Right kidney (tissue), 1 donor: ENCODE measurements at regions not wholly inside any gene's neighbourhood (a gene's known extent, or its start where the extent isn't known, plus 50 kb on each side); places are given as distances from the start of the nearest gene placed in this dataset.

Experiments used
- DNase-seq: peaks from one replicate; pipeline ENCODE4 v3.0.0-alpha.2; 2016

GRCh38 chr9:2317591-2317990, 302.4 kb downstream of the SMARCA2 start:
- DNase-seq: no peak

- DNase-seq: no peak
Measured at GRCh38 chr9:2319421-2319820, 302.2 kb upstream of the VLDLR start.

- DNase-seq: no peak
Measured at GRCh38 chr9:2320114-2320513, 301.5 kb upstream of the VLDLR start.

- no peak for DNase-seq
Measured at GRCh38 chr9:2320632-2321031, 301.0 kb upstream of the VLDLR start.

GRCh38 chr9:2321523-2322148, 300.0 kb upstream of the VLDLR start:
- no peak for DNase-seq

- no peak for DNase-seq
Measured at GRCh38 chr9:2324742-2325141, 296.8 kb upstream of the VLDLR start.

- no peak for DNase-seq
Measured at GRCh38 chr9:2332663-2333062, 288.9 kb upstream of the VLDLR start.

GRCh38 chr9:2335260-2335659, 286.3 kb upstream of the VLDLR start:
- no peak for DNase-seq

GRCh38 chr9:2336055-2336454, 285.5 kb upstream of the VLDLR start:
- no peak for DNase-seq

- DNase-seq: no peak
Measured at GRCh38 chr9:2337131-2337530, 284.5 kb upstream of the VLDLR start.

GRCh38 chr9:2337627-2338026, 284.0 kb upstream of the VLDLR start:
- DNase-seq: no peak

- DNase-seq: no peak
Measured at GRCh38 chr9:2338777-2339365, 282.7 kb upstream of the VLDLR start.

GRCh38 chr9:2339416-2339815, 282.2 kb upstream of the VLDLR start:
- no peak for DNase-seq

GRCh38 chr9:2340046-2340760, 281.4 kb upstream of the VLDLR start:
- DNase-seq: no peak

- no peak for DNase-seq
Measured at GRCh38 chr9:2341126-2341525, 280.5 kb upstream of the VLDLR start.

- DNase-seq: no peak
Measured at GRCh38 chr9:2341956-2342355, 279.6 kb upstream of the VLDLR start.

GRCh38 chr9:2343756-2344155, 277.8 kb upstream of the VLDLR start:
- DNase-seq: no peak

GRCh38 chr9:2344436-2344835, 277.2 kb upstream of the VLDLR start:
- no peak for DNase-seq

GRCh38 chr9:2345013-2345412, 276.6 kb upstream of the VLDLR start:
- DNase-seq: no peak

- no peak for DNase-seq
Measured at GRCh38 chr9:2346277-2346913, 275.2 kb upstream of the VLDLR start.

- no peak for DNase-seq
Measured at GRCh38 chr9:2351324-2351723, 270.3 kb upstream of the VLDLR start.

- DNase-seq: no peak
Measured at GRCh38 chr9:2354216-2354615, 267.4 kb upstream of the VLDLR start.
